GM18519 (cell line): ENCODE measurements at regions not wholly inside any gene's neighbourhood (a gene's known extent, or its start where the extent isn't known, plus 50 kb on each side); places are given as distances from the start of the nearest gene placed in this dataset.

ENCODE experiments used
- ATAC-seq: cut with Tn5 transposase; IDR thresholded peaks from one replicate; pipeline ENCODE4 v1.9.1; 2021; ENCODE audit warnings: mild to moderate bottlenecking, moderate library complexity; ENCODE audit not compliant: unreplicated experiment, low FRiP score

DNA sequence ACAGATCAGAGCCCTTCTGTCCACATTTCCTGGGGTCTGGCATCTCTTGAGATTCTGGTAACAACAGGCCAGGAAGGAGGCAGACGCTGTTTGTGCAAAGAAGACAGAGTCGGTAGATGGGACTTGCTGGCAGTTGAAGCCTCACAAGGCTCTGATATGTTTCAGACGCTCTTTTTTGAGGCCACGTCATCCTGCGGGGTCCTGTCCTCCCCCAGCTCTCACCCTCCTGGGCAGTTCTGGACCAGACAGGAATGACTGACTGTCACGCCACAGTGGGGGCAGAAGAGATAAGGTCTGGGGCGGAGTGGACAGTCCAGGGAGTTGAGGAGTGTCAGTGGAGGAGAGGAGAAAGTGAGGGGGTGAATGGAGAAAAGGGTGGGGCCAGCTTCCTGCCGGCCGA is 87.1 kb upstream of the SULF2 start:
- ATAC-seq, result no peak

DNA sequence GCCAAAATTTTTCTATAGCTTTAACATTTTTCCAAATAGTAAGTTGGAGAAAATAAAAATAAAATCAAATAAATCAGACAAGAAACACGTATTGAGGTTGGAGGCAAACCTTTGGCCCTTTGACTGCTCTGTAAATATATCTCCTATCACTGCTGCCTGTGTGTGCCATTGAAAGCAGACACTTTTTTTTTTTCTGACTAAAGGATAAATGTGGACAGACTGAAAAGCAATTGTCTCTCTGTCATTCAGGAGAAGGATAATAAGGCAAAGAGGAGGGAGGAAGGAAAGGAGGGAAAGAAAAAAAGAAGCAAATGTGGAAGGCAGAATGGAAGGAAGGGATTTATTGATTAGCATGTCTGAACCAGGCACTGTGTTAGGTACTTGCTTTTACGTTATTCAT is 85.2 kb upstream of the SULF2 start:
- no peak for ATAC-seq

DNA sequence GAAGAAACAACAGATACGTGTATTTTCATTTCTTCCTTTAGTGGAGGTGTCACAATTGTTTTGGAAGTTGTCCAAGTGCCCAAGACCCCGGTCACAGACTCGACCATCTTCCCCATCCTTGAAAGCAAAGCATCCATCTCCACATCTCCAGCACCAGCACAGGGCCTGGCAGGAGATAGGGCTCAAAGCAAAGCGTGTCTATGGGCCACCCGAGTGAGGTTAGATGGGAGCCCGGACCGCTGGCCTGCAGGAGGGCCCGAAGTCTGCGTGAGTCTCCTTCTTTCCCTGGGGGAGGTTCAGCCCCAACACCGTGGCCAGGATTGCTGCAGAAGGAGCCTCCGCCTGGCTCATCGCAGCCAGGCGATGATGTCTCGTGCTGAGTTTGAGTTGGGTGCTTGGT is 83.5 kb upstream of the SULF2 start:
- no peak for ATAC-seq

DNA sequence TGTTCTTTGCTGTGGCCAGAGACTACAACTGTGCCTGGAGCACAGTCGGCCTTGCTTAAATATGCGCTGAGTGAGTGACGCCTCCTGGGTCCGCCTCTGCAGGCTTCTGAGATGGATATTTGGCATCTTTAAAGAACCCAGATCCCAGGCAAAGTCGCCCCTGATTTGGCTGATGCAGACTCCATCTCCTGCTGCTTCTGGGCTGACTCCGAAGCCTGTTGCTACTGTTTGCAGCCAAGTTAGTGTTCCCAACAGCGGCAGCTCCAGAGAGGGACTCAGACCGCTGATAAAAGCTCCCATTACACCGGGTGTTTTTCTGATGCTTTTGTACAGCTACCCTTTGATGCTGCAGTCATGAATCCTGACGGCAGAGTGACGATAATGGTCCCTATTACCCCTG is 83.0 kb upstream of the SULF2 start:
- no peak for ATAC-seq

DNA sequence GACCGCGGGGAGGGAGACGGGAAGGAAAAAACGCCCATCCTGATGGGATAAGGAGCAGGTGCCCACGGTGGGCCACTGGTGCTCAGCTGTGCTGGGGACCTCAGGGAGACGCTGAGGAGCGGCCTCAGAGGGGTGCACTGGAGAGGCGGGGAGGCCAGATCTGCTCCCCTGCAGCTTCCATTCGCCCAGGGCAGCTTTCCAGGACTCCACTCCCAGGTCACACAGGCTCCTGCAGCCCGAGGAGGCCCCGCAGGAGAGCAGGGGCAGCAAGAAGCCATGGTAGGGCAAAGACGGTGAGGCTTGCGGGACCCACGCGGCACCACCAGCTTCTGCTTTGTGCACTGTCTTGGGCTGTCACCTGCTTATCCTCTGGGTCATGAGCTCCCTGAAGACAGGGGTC is 82.5 kb upstream of the SULF2 start:
- ATAC-seq, result no peak

DNA sequence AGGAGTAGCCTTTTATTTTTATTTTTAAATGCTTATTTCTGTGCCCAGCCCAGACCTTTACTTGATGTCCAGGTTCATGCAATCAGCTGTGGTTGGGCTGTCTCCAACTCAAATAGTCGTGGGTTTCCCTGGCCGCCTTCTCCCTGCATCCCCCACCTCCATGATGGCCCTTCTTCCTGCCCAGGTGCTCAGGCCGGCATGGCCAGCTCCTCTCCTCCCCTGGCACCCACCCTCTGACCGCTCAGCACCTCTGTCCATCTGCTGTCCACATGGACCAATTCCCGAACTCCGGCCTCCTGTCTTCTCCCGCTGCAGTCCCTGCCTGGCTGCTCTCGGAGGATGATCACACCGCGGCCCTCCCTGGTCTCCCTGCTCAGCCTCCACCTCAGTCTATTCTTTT is 81.2 kb upstream of the SULF2 start:
- ATAC-seq, result no peak

DNA sequence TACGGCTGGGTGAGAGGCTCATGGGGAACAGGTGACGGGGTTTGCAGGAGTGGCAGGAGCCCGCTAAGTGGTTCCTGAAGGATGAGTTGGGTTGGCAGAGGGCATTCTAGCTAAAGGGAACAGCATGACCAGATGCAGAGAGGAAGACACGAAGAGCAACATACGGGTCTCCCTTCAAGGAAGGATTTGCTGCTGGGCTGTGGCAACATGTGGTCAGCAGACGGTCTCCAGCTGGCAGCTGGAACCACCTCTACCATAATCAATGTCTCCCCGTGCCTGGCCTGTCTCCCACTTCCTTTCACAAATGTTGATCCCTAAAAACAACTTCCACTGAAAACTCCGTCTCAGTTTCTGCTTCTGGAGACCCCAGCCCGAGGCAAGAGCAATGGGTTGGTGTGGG is 80.6 kb upstream of the SULF2 start:
- no peak for ATAC-seq

DNA sequence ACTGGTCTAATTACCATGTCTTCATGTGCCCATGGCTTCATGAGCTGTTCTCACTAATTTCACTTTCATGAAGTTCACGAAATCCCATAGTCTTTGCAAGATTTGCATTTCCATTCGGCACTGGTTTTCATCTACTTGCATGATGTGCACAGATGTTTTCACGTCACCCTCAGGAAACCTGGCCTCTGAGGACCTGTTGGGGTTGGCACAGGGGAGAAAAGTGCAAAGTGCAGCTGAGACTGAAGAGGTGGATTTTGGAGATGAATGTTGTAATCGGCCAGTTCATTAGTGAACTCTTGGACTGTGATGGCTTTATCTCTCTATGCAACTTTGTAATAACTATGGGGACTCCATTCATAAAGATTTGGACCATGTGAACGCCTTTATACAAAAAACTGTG is 80.2 kb upstream of the SULF2 start:
- no peak for ATAC-seq

DNA sequence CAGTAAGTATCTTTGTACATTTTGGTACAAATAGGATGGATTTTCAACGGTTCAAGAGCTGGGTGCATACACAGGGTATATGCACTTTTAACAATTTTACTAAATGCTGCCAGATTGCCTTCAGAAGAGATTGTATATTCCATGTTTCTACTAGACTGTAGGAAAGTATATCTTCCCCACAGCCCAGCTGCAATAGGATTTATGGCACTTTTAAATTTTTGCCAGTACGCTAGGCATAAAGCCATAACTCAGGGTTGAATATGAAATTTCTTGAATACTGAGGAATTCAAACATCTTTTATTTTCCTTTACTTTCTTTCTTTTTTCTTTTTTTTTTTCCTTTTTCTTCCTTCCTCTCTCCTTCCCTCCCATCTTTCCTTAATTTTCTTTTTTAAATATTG is 78.7 kb upstream of the SULF2 start:
- no peak for ATAC-seq

DNA sequence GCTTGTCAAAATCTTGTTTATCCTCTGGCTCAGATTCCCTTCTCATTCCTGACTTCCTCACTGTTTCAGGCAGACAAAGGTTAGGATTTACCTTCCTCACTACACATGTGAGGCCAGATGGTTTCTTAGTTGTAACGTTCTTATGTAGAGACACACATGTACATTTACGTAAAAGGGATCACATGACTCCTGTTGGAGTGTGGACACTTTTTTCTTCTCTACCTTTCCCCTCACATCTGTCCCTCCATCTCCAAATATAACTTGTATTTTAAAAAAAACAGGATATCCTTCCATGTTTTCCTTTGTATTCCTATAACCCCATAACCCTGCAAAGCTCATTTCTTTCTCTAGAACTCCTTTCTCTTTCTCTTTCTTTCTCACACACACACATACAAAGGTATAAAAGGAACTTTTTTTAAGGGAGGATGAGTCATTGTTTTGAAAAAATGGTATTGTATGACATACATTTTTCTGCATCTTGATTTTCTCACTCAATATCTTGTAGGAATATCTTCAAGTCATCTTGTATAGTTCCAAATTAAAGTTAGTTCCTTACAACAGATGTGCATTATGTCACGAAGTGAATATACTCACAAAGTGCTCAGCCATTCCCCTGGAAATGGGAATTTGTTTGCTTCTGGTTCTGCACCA is 78.2 kb upstream of the SULF2 start:
- ATAC-seq, result no peak

DNA sequence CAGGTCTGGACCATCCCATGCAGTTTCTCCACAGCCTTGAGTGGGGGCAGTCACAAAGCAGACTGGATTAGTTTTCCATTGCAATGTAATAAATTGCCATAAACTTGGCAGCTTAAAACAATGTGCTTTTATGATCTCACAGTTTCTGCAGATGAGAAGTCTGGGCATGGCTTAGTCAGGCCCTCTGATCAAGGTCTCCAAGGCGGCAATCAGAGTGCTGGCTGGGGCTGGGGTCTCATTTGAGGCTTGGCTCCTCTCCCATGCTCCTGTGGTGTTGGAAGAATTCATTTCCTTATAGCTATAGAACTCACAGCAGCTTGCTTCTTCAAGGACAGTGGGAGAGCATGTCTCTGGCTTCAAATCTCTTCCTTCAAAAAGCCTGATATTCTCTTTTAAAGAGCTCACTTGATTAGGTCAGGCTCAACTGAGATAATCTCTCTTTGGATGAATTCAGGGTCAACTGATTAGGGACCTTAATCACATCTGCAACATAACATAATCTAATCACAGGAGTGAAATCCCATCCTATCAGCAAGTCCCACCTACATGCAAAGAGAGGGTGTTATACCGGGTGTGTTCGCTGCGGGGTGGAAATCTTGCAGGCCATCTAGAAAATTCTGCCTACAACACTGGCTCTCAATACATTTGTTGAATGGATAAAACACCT is 77.4 kb upstream of the SULF2 start:
- ATAC-seq, result no peak

DNA sequence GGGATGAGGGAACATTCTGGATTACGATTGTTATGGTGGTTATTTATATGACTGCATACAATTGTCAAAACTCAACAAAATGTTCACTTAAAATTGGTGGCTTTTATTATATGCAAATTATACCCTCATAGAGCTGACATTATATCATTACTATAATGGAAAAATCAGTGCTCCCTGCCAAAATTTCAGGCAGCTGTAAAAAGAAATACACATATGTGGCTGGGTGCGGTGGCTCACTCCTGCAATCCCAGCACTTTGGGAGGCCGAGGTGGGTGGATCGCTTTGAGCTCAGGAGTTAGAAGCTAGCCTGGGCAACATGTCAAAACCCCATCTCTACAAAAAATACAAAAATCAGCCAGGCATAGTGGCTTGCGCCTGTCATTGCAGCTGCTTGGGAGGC is 75.8 kb upstream of the SULF2 start:
- no peak for ATAC-seq

DNA sequence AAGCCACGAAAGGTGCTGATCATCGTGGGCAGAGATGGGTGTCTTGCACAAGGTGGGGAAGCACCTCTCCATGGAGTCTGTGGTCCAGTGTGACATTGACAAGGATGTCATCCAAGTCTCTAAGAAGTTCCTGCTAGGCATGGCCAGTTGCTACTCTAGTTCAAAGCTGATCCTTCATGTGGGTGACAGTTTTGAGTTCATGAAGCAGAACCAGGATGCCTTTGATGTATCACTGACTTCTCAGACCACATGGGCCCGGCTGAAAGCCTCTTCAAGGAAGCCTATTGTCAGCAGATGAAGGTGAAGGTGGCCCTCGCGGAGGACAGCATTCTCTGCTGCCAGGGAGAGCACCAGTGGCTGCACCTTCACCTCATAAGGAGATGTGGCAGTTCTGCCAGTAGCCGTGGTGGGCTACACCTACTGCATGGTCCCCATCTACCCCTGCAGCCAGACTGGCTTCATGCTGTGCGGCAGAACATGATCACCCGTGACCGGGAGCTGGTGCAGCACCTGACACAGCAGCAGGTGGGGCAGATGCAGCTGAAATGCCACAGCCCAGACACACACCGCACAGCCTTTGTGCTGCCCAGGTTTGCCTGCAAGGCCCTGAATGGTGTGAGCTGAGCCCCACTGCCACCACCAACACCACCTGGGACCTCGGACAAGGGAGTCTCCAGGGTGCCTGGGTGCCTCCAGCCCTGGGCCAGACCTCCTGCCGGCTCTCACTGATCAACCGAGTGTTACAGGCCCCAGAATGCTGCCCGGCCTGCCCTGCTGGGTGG is 75.0 kb upstream of the SULF2 start:
- ATAC-seq, result no peak

DNA sequence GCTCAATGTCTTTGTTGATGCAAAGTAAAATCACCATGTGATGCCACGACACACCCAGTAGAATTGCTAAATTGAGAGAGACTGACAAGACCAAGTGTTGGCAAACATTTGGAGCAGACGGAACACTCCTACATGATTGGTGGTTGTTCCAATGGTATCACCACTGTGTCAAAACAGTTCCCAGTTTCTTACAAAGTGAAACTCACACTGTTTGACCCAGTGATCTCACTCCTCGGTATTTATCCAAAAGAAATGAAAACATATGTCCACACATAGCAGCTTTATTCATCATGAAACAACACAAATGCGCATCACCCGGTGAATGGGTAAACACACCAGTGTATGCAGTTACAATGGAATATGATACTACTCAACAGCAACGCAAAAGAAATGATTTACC is 74.0 kb upstream of the SULF2 start:
- no peak for ATAC-seq

DNA sequence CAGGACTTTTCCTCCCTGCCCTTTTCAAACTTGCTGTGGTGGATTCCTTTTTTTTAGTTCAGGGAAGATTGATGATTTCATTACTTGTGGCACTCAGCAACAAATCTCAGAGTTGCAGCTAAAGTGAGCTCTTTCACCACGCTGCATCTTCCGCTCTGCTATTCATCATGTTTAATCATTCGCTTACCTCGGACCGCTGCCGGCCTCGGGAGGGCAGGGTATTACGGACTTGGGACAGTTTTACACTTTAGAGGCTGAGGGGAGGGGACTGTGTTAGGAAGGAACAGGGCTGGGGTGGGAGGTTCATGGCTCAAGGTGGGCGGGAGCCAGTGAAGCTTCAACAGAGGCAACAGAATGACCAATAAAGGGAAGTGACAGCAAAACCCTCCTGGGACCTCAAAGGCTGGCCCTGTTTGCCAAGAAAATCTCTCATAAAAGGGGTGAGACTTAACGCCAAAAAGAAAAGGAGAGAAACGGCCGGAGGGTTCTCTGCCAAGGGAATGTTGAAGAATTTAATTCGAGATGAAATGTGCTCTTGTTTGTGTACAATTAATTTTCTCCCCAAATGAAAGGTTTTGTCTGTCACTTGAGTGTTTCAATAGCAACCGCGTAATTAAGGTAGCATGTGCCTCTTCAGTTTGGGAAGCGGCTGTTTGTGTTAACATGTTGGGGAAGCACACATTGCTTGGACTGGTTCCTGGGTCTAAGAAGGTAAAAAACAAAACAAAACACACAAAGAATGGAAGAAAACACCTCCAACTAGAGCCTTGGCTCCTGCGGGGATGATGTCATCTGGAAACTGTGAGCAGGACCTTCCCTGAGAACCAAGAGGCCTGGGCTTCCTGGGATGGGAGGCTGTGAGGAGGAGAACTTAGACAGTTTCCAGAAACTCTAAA is 72.5 kb upstream of the SULF2 start:
- ATAC-seq, result no peak

DNA sequence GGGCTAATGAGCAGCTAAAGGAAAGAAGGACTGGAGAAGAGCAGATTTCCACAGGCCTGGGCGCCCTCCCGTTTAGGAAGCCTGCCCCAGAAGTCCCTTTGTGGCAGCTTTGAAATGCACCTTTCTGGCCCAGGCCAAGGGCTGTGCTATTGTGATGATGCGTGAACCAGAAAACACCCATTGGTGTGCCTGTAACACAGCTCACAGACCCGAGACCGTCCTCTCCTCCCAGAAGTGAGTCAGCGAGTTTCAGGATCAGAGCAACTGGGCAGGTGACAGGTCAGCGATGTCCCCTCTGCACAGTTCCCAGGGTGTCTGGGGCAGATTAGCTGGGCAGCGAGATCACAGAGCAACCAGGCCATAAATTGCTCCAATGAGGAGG is 71.9 kb upstream of the SULF2 start:
- ATAC-seq, result no peak

DNA sequence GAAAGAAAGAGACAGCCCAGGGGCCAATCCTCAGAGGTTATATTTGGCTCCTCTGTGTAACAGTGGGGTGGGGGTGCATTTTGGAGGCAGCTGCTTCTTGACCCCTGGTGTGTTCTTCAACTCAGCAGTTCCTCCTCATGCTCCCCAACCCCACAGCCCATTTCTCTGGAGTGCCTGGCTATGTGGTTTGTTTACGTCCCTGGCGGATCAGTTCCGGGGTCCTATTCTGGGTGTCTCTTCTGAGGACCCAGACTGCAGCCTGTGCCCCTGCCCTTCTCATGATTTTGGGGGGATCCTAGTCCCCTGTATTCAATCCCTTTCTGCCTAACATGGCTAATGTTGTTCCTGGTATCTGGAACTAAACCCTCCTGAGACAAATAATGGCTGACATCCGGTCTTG is 70.5 kb upstream of the SULF2 start:
- ATAC-seq, result no peak

DNA sequence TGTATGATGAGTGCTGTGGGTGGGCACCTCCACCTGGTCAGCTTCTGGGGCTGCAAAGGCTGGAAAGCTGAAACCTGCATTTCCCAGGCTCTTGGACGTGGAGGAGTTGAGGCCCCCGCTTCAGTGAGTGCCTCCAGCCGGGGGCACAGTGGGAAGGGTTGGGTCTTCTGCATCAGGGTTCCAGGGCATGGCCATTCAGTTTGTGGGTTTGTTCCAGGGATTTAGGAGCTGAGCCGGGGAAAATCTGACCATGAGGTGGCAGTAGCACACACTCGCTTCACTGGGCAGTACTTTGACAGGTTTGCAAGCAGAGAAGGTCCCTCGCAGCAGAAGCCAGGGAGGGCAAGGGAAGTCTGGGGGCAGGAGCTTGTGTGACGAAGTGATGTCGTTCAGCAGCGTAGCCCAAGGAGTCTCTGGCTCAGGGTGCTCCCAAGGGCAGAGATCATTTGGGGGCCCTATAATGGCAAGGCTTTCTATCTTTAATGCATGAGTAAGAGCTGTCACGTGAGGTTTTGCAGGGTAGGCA is 69.5 kb upstream of the SULF2 start:
- ATAC-seq, result no peak

DNA sequence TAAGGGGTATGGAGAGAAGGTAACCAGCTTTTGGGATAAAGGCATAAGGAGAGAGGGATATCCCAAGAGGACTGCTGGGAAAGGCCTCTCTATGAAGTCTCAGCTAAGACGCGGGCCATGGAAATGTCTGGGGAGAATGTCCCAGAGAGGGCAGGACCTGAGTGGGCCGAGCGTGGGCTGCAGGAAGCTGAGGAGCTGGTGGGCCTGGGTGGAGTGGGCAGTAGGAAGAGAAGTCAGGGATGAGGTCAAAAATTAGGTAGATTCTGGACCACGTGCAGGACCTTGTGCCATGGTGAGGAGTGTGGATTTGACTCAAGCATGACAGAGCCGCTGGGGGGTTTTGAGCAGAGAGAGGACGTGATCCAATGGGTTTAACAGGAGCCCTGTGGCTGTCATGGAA is 66.5 kb upstream of the SULF2 start:
- ATAC-seq, result no peak

DNA sequence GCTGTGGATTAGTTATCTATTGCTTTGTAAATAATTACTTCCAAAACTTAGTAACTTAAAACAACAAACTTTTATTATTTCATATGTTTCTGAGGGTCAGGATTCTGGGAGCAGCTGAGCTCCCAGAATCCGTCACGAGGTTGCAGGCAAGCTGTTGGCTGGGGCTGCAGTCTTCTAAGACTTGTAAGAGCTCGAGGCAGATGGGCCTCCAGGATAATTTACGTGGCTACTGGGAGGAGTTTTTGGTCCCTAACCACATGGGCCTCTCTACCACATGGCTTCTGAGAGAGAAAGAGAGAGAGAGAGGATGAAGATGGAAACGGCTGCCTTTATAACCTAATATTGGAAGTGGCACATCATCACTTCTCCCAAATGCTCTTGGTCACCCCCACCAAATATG is 64.9 kb upstream of the SULF2 start:
- ATAC-seq, result no peak

DNA sequence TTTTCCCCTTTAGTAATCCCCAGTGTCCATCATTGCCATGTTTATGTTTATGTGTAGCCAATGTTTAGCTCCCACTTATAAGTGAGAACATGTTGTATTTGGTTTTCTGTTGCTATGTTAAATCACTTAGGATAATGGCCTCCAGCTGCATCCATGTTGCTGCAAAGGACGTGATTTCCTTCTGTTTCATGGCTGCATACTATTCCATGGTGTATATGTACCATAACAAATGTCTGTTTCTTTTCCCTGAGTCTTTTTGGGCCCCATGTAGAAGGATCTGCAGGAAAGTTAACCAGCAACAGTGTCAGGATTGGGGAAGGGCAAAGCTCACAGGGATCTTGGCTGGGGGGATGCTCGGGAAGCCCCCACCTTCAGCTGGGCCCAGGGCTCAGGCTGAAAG is 64.3 kb upstream of the SULF2 start:
- ATAC-seq, result no peak
